ENCODE measurements at regions not wholly inside any gene's neighbourhood (a gene's known extent, or its start where the extent isn't known, plus 50 kb on each side); places are given as distances from the start of the nearest gene placed in this dataset.

- Histone ChIP-seq H3K27ac (ENCODE audit: control insufficient read depth, insufficient read depth, low read length) (no peak overlapping the region), H3K79me2 (ENCODE audit: control insufficient read depth, insufficient read depth, low read length) (no peaks in the 10 kb centered on the region), H3K4me1 (ENCODE audit: control insufficient read depth, extremely low read depth, insufficient read depth, low read length) (peaks cover 3% of the 10 kb centered on the region), H3K36me3 (ENCODE audit: control insufficient read depth in 2 of 2, extremely low read depth in 1 of 2, insufficient read depth in 2 of 2, low read length in 2 of 2) (no peaks in the 10 kb centered on the region), H2AFZ (ENCODE audit: control insufficient read depth, low read length) (no peak overlapping the region), H3K27me3 (ENCODE audit: control insufficient read depth, extremely low read depth, insufficient read depth, low read length) (no peaks in the 10 kb centered on the region), H4K20me1 (ENCODE audit: control insufficient read depth, extremely low read depth, insufficient read depth, low read length) (no peaks in the 10 kb centered on the region), H3K4me3 (ENCODE audit: control insufficient read depth in 2 of 3, extremely low read depth in 1 of 3, insufficient read depth in 2 of 3, low read depth in 1 of 3, low read length in 3 of 3) (no peak overlapping the region), H3K9me1 (ENCODE audit: control insufficient read depth, extremely low read depth, insufficient read depth, low read length) (no peaks in the 10 kb centered on the region), H3K9ac (ENCODE audit: control insufficient read depth, extremely low read depth, insufficient read depth, low read length) (no peak overlapping the region), H3K9me3 (ENCODE audit: control insufficient read depth, low read depth, low read length) (no peaks in the 10 kb centered on the region), H3K4me2 (ENCODE audit: control insufficient read depth, extremely low read depth, insufficient read depth, low read depth, low read length) (no peak overlapping the region)
- DNase-seq (ENCODE audit: low read depth, low spot score) = no peak
- no peak for FAIRE-seq
- dilution Hi-C loops (cut with MboI; ENCODE audit: extremely low pct_ligation_motif_present, low sequenced_read_pairs) = no loop called here
- TF ChIP-seq CTCF (optimal IDR thresholded peaks at IDR 0.05 in 1 of 3, IDR thresholded peaks at IDR 0.05 in 1 of 3, conservative IDR thresholded peaks at IDR 0.05 in 1 of 3; ENCODE audit: extremely low read depth in 1 of 3, insufficient read depth in 2 of 3, low read length in 3 of 3) = no peak
- TF ChIP-seq EZH2 (IDR thresholded peaks at IDR 0.05; ENCODE audit: low read length) = no peak
These were observed 310.8 kb upstream of the BOD1L1 start for GRCh38 chr4:13938299-13938698.

DNA sequence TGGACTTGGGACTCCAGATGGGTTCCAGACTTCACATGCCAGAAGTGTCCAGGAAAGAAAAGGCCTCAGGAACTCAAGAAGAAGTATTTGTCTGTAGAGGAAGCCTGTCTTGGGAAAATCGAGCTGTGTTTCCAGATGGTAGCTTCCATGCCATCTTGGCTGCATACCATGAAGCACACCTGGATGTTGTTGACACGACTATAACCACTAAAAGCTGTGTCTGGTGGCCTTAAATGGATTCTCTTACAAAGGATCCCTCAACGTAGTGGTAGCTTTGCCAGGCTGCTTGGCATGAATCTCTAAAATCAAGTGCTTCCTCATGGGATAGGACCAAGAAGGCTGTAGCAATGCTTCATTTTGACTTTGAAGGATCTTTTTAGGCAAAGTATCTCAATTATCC is 313.4 kb upstream of the BOD1L1 start:
- no peaks in the 10 kb centered on the region for H3K79me2 ChIP-seq (ENCODE audit: control insufficient read depth, insufficient read depth, low read length)
- dilution Hi-C loops (cut with MboI; ENCODE audit: extremely low pct_ligation_motif_present, low sequenced_read_pairs) = no loop called here
- H2AFZ ChIP-seq (ENCODE audit: control insufficient read depth, low read length) = no peak overlapping the region
- H3K27ac ChIP-seq (ENCODE audit: control insufficient read depth, insufficient read depth, low read length) = no peak overlapping the region
- DNase-seq (ENCODE audit: low read depth, low spot score) = no peak
- FAIRE-seq = no peak
- no peaks in the 10 kb centered on the region for H3K9me1 ChIP-seq (ENCODE audit: control insufficient read depth, extremely low read depth, insufficient read depth, low read length)
- H3K4me3 ChIP-seq (ENCODE audit: control insufficient read depth in 2 of 3, extremely low read depth in 1 of 3, insufficient read depth in 2 of 3, low read depth in 1 of 3, low read length in 3 of 3) = no peak overlapping the region
- H3K36me3 ChIP-seq (ENCODE audit: control insufficient read depth in 2 of 2, extremely low read depth in 1 of 2, insufficient read depth in 2 of 2, low read length in 2 of 2) = no peaks in the 10 kb centered on the region
- no peaks in the 10 kb centered on the region for H3K9me3 ChIP-seq (ENCODE audit: control insufficient read depth, low read depth, low read length)
- no peak for TF ChIP-seq CTCF (optimal IDR thresholded peaks at IDR 0.05 in 1 of 3, IDR thresholded peaks at IDR 0.05 in 1 of 3, conservative IDR thresholded peaks at IDR 0.05 in 1 of 3; ENCODE audit: extremely low read depth in 1 of 3, insufficient read depth in 2 of 3, low read length in 3 of 3)
- no peak for TF ChIP-seq EZH2 (IDR thresholded peaks at IDR 0.05; ENCODE audit: low read length)
- no peaks in the 10 kb centered on the region for H3K27me3 ChIP-seq (ENCODE audit: control insufficient read depth, extremely low read depth, insufficient read depth, low read length)
- peaks cover 17% of the 10 kb centered on the region for H3K4me1 ChIP-seq (ENCODE audit: control insufficient read depth, extremely low read depth, insufficient read depth, low read length)
- no peak overlapping the region for H3K9ac ChIP-seq (ENCODE audit: control insufficient read depth, extremely low read depth, insufficient read depth, low read length)
- H3K4me2 ChIP-seq (ENCODE audit: control insufficient read depth, extremely low read depth, insufficient read depth, low read depth, low read length) = no peak overlapping the region
- no peaks in the 10 kb centered on the region for H4K20me1 ChIP-seq (ENCODE audit: control insufficient read depth, extremely low read depth, insufficient read depth, low read length)
